A673 (cell line): ENCODE measurements at regions not wholly inside any gene's neighbourhood (a gene's known extent, or its start where the extent isn't known, plus 50 kb on each side); places are given as distances from the start of the nearest gene placed in this dataset.

Experiments
- BruUV-seq: library from RNA; stranded (reverse); fragments of 400-500 nt; replicated peaks from 2 replicates; lab custom pipeline; 2021; lab: Mats Ljungman, UMichigan
- CTCF ChIA-PET: fragments of 300-600 bp; sonication (Branson Sonifier 250); formaldehyde crosslinking; loops from one replicate; lab custom pipeline; 2022; ENCODE audit warnings: antibody characterized with exemption; lab: Charles Lee
- POLR2A ChIA-PET: fragments of 300-600 bp; sonication (Branson Sonifier 250); formaldehyde crosslinking; loops from one replicate; lab custom pipeline; 2022; ENCODE audit warnings: antibody characterized with exemption; ENCODE audit not compliant: low non-redundant PET; lab: Charles Lee
- DNase-seq: peaks from one replicate; pipeline ENCODE4 v3.0.0-alpha.2; 2015; ENCODE audit warnings: low spot score
- H3K27ac ChIP-seq: fragments of 200-600 bp; sonication (generic); 2 replicates; pipeline ENCODE4 v1.5.1; 2016; ENCODE audit warnings: mixed run types, low read depth, mild to moderate bottlenecking, mixed read lengths, antibody characterized with exemption, low read length; ENCODE audit not compliant: poor library complexity, severe bottlenecking
- H3K27me3 ChIP-seq: fragments of 200-600 bp; sonication (generic); replicated peaks from 2 replicates; pipeline ENCODE4 v1.6.1; 2017; ENCODE audit warnings: mixed run types, low read depth, mild to moderate bottlenecking, mixed read lengths, antibody characterized with exemption, low read length; ENCODE audit not compliant: insufficient read depth, poor library complexity
- H3K36me3 ChIP-seq: fragments of 200-600 bp; sonication (generic); 2 replicates; pipeline ENCODE4 v1.6.1; 2016; ENCODE audit warnings: mixed run types, mild to moderate bottlenecking, mixed read lengths, antibody characterized with exemption, low read length; ENCODE audit not compliant: insufficient read depth, poor library complexity, severe bottlenecking
- H3K4me1 ChIP-seq: fragments of 200-600 bp; sonication (generic); 2 replicates; pipeline ENCODE4 v1.6.1; 2017; ENCODE audit warnings: mixed run types, mild to moderate bottlenecking, mixed read lengths, antibody characterized with exemption, low read length; ENCODE audit not compliant: insufficient read depth, poor library complexity, severe bottlenecking
- H3K4me3 ChIP-seq: fragments of 200-600 bp; sonication (generic); 2 replicates; pipeline ENCODE4 v1.5.1; 2016; ENCODE audit warnings: low read depth, mixed run types, mild to moderate bottlenecking, mixed read lengths, low read length; ENCODE audit not compliant: poor library complexity, severe bottlenecking
- H3K9me3 ChIP-seq: fragments of 200-600 bp; sonication (generic); 2 replicates; pipeline ENCODE4 v1.6.1; 2016; ENCODE audit warnings: mixed run types, low read depth, mild to moderate bottlenecking, mixed read lengths, antibody characterized with exemption, low read length; ENCODE audit not compliant: poor library complexity, severe bottlenecking
- CTCF ChIP-seq: fragments of 300-800, 200-600 bp; sonication (generic); conservative IDR thresholded peaks from 2 replicates; pipeline ENCODE4 v1.5.1; 2017; ENCODE audit warnings: low read depth, mild to moderate bottlenecking, antibody characterized with exemption, low read length, moderate library complexity, mixed read lengths
- EZH2 ChIP-seq: fragments of 200-600 bp; sonication (generic); IDR thresholded peaks from 2 replicates; pipeline ENCODE4 v1.6.1; 2017; ENCODE audit warnings: borderline replicate concordance, low read depth, mild to moderate bottlenecking, mixed read lengths, antibody characterized with exemption, low read length; ENCODE audit not compliant: poor library complexity, severe bottlenecking
- intact Hi-C: fragments of 100-400 bp; cut with micrococcal nuclease; formaldehyde crosslinking; loops from one replicate; pipeline ENCODE4 v1.10.0; 2022; ENCODE audit not compliant: unreplicated experiment

DNA sequence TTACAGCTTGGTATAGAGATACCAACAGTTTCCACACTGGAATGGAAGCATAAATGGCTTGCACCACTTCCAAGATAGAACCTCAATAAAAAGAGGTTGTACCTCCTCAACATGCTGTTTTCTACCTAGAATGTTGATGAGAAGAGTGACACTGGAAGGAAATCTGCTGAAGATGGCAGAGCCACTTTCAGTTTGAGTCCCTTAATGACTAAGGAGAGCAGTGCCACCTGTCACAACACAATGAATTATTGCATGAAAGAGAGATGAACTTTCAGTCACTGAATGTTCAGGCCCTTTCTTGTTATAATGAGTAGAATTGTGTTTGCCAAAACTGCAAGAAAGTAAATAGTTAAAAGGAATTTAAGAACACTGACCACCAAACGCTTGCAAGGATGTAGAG lies 958.5 kb downstream of the DTWD2 start:
- ChIA-PET POLR2A (no interaction called here), CTCF (no interaction called here)
- BruUV-seq = no TSS peak
- Histone ChIP-seq H3K4me3 (no peak overlapping the region), H3K27me3 (no peaks in the 10 kb centered on the region), H3K36me3 (no peaks in the 10 kb centered on the region), H3K4me1 (no peaks in the 10 kb centered on the region), H3K9me3 (no peaks in the 10 kb centered on the region), H3K27ac (no peak overlapping the region)
- intact Hi-C loops = no loop called here
- no peak for TF ChIP-seq CTCF
- no peak for DNase-seq

DNA sequence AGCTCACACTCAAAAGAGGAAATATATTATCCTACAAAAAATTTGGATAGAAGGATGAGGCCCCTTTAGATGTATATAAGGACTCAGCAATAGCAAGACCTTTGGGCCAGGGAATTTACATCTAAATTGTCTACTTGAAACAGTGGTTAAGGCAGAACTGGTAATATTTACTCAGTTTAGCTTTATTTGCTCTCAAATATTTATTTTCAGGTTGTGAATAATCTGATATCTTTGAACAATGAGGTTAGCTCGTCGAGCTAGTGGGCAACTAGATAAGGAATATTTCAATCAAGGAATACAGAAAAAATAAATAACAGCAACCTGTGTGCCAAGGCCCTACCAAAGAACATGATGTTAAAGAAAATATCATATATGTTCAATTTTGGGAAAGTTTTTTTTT lies 966.3 kb downstream of the DTWD2 start:
- no peak overlapping the region for H3K4me3 ChIP-seq
- CTCF ChIA-PET = no interaction called here
- H3K9me3 ChIP-seq = no peaks in the 10 kb centered on the region
- intact Hi-C loops = no loop called here
- H3K27me3 ChIP-seq = no peaks in the 10 kb centered on the region
- no TSS peak for BruUV-seq
- POLR2A ChIA-PET = no interaction called here
- no peak overlapping the region for H3K27ac ChIP-seq
- DNase-seq = no peak
- no peak for TF ChIP-seq CTCF
- TF ChIP-seq EZH2 = no peak
- H3K36me3 ChIP-seq = no peaks in the 10 kb centered on the region
- H3K4me1 ChIP-seq = no peaks in the 10 kb centered on the region

GRCh38 chr5:118017536-118017935 lies 970.8 kb downstream of the DTWD2 start:
- no peak for TF ChIP-seq CTCF
- no TSS peak for BruUV-seq
- no peaks in the 10 kb centered on the region for H3K36me3 ChIP-seq
- intact Hi-C loops = no loop called here
- H3K9me3 ChIP-seq = no peaks in the 10 kb centered on the region
- CTCF ChIA-PET = no interaction called here
- H3K4me3 ChIP-seq = no peak overlapping the region
- no peaks in the 10 kb centered on the region for H3K27me3 ChIP-seq
- POLR2A ChIA-PET = no interaction called here
- H3K4me1 ChIP-seq = no peaks in the 10 kb centered on the region
- DNase-seq = no peak
- H3K27ac ChIP-seq = no peak overlapping the region
